OCI-LY3 (cell line): ENCODE measurements at regions not wholly inside any gene's neighbourhood (a gene's known extent, or its start where the extent isn't known, plus 50 kb on each side); places are given as distances from the start of the nearest gene placed in this dataset.

Experiments
- EZH2phosphoT487 ChIP-seq: fragments of 200-600 bp; shearing (Covaris generic); IDR thresholded peaks from 2 replicates; pipeline ENCODE4 v1.6.1; 2018; ENCODE audit warnings: antibody characterized with exemption, mixed run types, low read depth
- TF ChIP-seq, protein P1 (sequence below): fragments of 200-600, 300-600 bp; sonication (generic); IDR thresholded peaks from 2 replicates; pipeline ENCODE4 v1.5.1; 2014; ENCODE audit warnings: antibody characterized with exemption, low read length, low read depth

- TF ChIP-seq, protein P1, sequence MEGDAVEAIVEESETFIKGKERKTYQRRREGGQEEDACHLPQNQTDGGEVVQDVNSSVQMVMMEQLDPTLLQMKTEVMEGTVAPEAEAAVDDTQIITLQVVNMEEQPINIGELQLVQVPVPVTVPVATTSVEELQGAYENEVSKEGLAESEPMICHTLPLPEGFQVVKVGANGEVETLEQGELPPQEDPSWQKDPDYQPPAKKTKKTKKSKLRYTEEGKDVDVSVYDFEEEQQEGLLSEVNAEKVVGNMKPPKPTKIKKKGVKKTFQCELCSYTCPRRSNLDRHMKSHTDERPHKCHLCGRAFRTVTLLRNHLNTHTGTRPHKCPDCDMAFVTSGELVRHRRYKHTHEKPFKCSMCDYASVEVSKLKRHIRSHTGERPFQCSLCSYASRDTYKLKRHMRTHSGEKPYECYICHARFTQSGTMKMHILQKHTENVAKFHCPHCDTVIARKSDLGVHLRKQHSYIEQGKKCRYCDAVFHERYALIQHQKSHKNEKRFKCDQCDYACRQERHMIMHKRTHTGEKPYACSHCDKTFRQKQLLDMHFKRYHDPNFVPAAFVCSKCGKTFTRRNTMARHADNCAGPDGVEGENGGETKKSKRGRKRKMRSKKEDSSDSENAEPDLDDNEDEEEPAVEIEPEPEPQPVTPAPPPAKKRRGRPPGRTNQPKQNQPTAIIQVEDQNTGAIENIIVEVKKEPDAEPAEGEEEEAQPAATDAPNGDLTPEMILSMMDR, result no peak
- TF ChIP-seq EZH2phosphoT487, result no peak
These were observed 105.2 kb upstream of the KDM7A start for GRCh38 chr7:140281960-140282359.
